PC-3 (cell line): ENCODE measurements at regions not wholly inside any gene's neighbourhood (a gene's known extent, or its start where the extent isn't known, plus 50 kb on each side); places are given as distances from the start of the nearest gene placed in this dataset.
A peak's percentile ranks its signal among the peaks of the same experiment; 100 is the strongest.

Experiments
- ATAC-seq: fragments of 200-7000 bp; cut with Tn5 transposase; 2 replicates; pipeline ENCODE4 v1.9.1; 2020; ENCODE audit warnings: mild to moderate bottlenecking, moderate library complexity
- BruUV-seq: library from RNA; stranded (reverse); fragments of 400-500 nt; replicated peaks from 2 replicates; lab custom pipeline; 2021; lab: Mats Ljungman, UMichigan
- CTCF ChIA-PET: fragments of 300-600 bp; sonication (Branson Sonifier 250); formaldehyde crosslinking; loops from one replicate; lab custom pipeline; 2022; ENCODE audit warnings: antibody characterized with exemption; lab: Charles Lee
- POLR2A ChIA-PET: fragments of 300-600 bp; sonication (Branson Sonifier 250); formaldehyde crosslinking; loops from one replicate; lab custom pipeline; 2022; ENCODE audit warnings: antibody characterized with exemption; ENCODE audit not compliant: unreplicated experiment; lab: Charles Lee
- DNase-seq: peaks from one replicate; pipeline ENCODE4 v3.0.0-alpha.2; 2015
- H2AFZ ChIP-seq: fragments of 300-600 bp; sonication (generic); 2 replicates; pipeline ENCODE4 v1.6.0; 2016; ENCODE audit warnings: antibody characterized with exemption, low read length
- H3F3A ChIP-seq: fragments of 300-600 bp; sonication (generic); one replicate; pipeline ENCODE4 v1.6.0; 2017; ENCODE audit warnings: antibody characterized with exemption, low read length, control low read depth, mild to moderate bottlenecking; ENCODE audit not compliant: unreplicated experiment
- H3K27ac ChIP-seq: fragments of 300-600 bp; sonication (generic); 2 replicates; pipeline ENCODE4 v1.5.1; 2016; ENCODE audit warnings: mild to moderate bottlenecking, low read length
- H3K27me3 ChIP-seq: fragments of 300-600 bp; sonication (generic); 2 replicates; pipeline ENCODE4 v1.6.1; 2016; ENCODE audit warnings: low read length, mixed read lengths
- H3K36me3 ChIP-seq: fragments of 300-600 bp; sonication (generic); 2 replicates; pipeline ENCODE4 v1.6.1; 2016; ENCODE audit warnings: low read depth, mixed run types, low read length, mixed read lengths
- H3K4me1 ChIP-seq: fragments of 300-600 bp; sonication (generic); 2 replicates; pipeline ENCODE4 v1.5.1; 2016; ENCODE audit warnings: low read length; ENCODE audit not compliant: insufficient read depth
- H3K4me2 ChIP-seq: fragments of 300-600 bp; sonication (generic); 2 replicates; pipeline ENCODE4 v1.6.0; 2016; ENCODE audit warnings: low read length
- H3K4me3 ChIP-seq: fragments of 300-600 bp; sonication (generic); 2 replicates; pipeline ENCODE4 v1.5.1; 2016; ENCODE audit warnings: mild to moderate bottlenecking, low read length, mixed read lengths
- H3K79me2 ChIP-seq: fragments of 300-600 bp; sonication (generic); 2 replicates; pipeline ENCODE4 v1.6.1; 2017; ENCODE audit warnings: low read length, mixed read lengths
- H3K9ac ChIP-seq: fragments of 300-600 bp; sonication (generic); 2 replicates; pipeline ENCODE4 v1.6.0; 2016; ENCODE audit warnings: mild to moderate bottlenecking, low read length
- H3K9me2 ChIP-seq: fragments of 300-600 bp; sonication (generic); replicated peaks from 2 replicates; pipeline ENCODE4 v1.6.1; 2016; ENCODE audit warnings: mixed run types, low read length, mixed read lengths
- H3K9me3 ChIP-seq: fragments of 300-600 bp; sonication (generic); 2 replicates; pipeline ENCODE4 v1.6.1; 2016; ENCODE audit warnings: low read length, mixed read lengths
- H4K20me1 ChIP-seq: fragments of 300-600 bp; sonication (generic); 2 replicates; pipeline ENCODE4 v1.6.1; 2016; ENCODE audit warnings: low read length, mixed read lengths
- CTCF ChIP-seq: fragments of 300-600 bp; sonication (generic); conservative IDR thresholded peaks from 2 replicates; pipeline ENCODE4 v1.5.1; 2017; ENCODE audit warnings: antibody characterized with exemption, low read depth, mild to moderate bottlenecking, low read length
- EZH2 ChIP-seq: fragments of 300-600 bp; sonication (generic); IDR thresholded peaks from one replicate; pipeline ENCODE4 v1.6.1; 2017; ENCODE audit warnings: antibody characterized with exemption, mild to moderate bottlenecking, low read length; ENCODE audit not compliant: unreplicated experiment
- EZH2phosphoT487 ChIP-seq: fragments of 300-600 bp; sonication (generic); IDR thresholded peaks from 2 replicates; pipeline ENCODE4 v1.6.1; 2018; ENCODE audit warnings: mild to moderate bottlenecking, antibody characterized with exemption, low read length, borderline replicate concordance
- intact Hi-C: fragments of 100-400 bp; cut with micrococcal nuclease; formaldehyde crosslinking; loops from 2 replicates; pipeline ENCODE4 v1.9.0; 2023

GRCh38 chr6:26159357-26160273, 72.4 kb downstream of the HFE start:
- DNase-seq (peak; percentile 49), ATAC-seq (no peak)
- no peak for TF ChIP-seq EZH2
- no peak for TF ChIP-seq CTCF
- TF ChIP-seq EZH2phosphoT487 = no peak
- no peaks in the 10 kb centered on the region for H3K27me3 ChIP-seq
- peaks cover 9% of the 10 kb centered on the region; the same call in 1 of the 2 replicates for H3K36me3 ChIP-seq
- ChIA-PET POLR2A (interaction anchor here (0.6 to 4.1 kb wide), 15 partner anchors 13 to 1652 kb away, joined by 3 to 174 read pairs (median 10); a partner anchor contains a TSS), CTCF (interaction anchor here (0.6 kb wide), 2 partner anchors 39 to 58 kb away, joined by 3 read pairs; no protein-coding TSS in a partner anchor)
- H3K9me3 ChIP-seq = no peaks in the 10 kb centered on the region
- intact Hi-C loops = loop anchor here (1.0 to 5.0 kb wide), 3 partner anchors 36 to 973 kb away; a partner anchor contains a TSS
- no TSS peak for BruUV-seq
- H3K4me1 ChIP-seq = peaks cover 21% of the 10 kb centered on the region
- peak overlapping the region; percentile 52 for H3K27ac ChIP-seq
- no peaks in the 10 kb centered on the region for H3K9me2 ChIP-seq
- H4K20me1 ChIP-seq = peaks cover 31% of the 10 kb centered on the region
- peak overlapping the region; percentile 91 for H3K4me3 ChIP-seq
- no peak overlapping the region for H2AFZ ChIP-seq
- H3K79me2 ChIP-seq = peaks cover 51% of the 10 kb centered on the region
- H3K4me2 ChIP-seq = peak overlapping the region; percentile 91
- peaks cover 14% of the 10 kb centered on the region for H3F3A ChIP-seq
- H3K9ac ChIP-seq = peak overlapping the region; percentile 81

GRCh38 chr6:26161322-26161721, 74.1 kb downstream of the HFE start:
- no peaks in the 10 kb centered on the region for H3K9me3 ChIP-seq
- peaks cover 15% of the 10 kb centered on the region for H3K4me1 ChIP-seq
- H3F3A ChIP-seq = peaks cover 14% of the 10 kb centered on the region
- H3K4me3 ChIP-seq = no peak overlapping the region
- peaks cover 9% of the 10 kb centered on the region; the same call in 1 of the 2 replicates for H3K36me3 ChIP-seq
- H3K79me2 ChIP-seq = peaks cover 50% of the 10 kb centered on the region
- ATAC-seq (no peak), DNase-seq (peak; percentile 22)
- peaks cover 31% of the 10 kb centered on the region for H4K20me1 ChIP-seq
- no peak for TF ChIP-seq EZH2
- no peak for TF ChIP-seq EZH2phosphoT487
- TF ChIP-seq CTCF = no peak
- no peaks in the 10 kb centered on the region for H3K27me3 ChIP-seq
- no peak overlapping the region for H3K9ac ChIP-seq
- H3K4me2 ChIP-seq = peak overlapping the region; percentile 12
- ChIA-PET CTCF (no interaction called here), POLR2A (interaction anchor here (0.6 kb wide), 1 partner anchor 36 kb away, joined by 3 read pairs; no protein-coding TSS in a partner anchor)
- intact Hi-C loops = no loop called here
- no TSS peak for BruUV-seq
- H2AFZ ChIP-seq = no peak overlapping the region
- no peak overlapping the region for H3K27ac ChIP-seq
- no peaks in the 10 kb centered on the region for H3K9me2 ChIP-seq

DNA sequence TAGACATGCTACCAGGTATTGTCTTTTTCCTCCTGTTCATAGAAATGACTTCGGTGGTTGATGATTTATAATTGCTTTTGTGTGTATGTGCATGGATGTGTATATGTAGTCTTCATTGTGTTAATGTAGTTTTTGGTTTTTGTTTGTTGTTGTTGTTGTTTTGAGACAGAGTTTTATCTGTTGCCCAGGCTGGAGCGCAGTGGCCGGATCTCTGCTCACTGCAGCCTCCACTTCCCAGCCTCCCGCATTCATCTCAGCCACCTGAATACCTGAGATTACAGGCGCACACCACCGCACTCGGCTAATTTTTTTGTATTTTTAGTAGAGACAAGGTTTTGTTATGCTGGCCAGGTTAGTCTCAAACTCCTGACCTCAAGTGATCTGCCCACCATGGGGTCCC, 75.2 kb downstream of the HFE start:
- Histone ChIP-seq H3K27me3 (no peaks in the 10 kb centered on the region), H3K4me3 (no peak overlapping the region), H3K9me3 (no peaks in the 10 kb centered on the region), H3K4me2 (no peak overlapping the region), H2AFZ (no peak overlapping the region), H3K9ac (no peak overlapping the region), H3K79me2 (peaks cover 40% of the 10 kb centered on the region), H3K36me3 (peaks cover 9% of the 10 kb centered on the region; the same call in 1 of the 2 replicates), H3K9me2 (no peaks in the 10 kb centered on the region), H3K27ac (no peak overlapping the region), H4K20me1 (peaks cover 25% of the 10 kb centered on the region), H3K4me1 (peaks cover 15% of the 10 kb centered on the region), H3F3A (peaks cover 8% of the 10 kb centered on the region)
- ATAC-seq = no peak
- POLR2A ChIA-PET = interaction anchor here (0.6 kb wide), 2 partner anchors 21 to 35 kb away, joined by 3 to 4 read pairs; a partner anchor contains a TSS
- BruUV-seq = no TSS peak
- CTCF ChIA-PET = no interaction called here
- intact Hi-C loops = no loop called here
- no peak for DNase-seq
- no peak for TF ChIP-seq EZH2
- TF ChIP-seq EZH2phosphoT487 = no peak
- no peak for TF ChIP-seq CTCF
